Mesodermal cell (in vitro differentiated cells): ENCODE measurements at regions not wholly inside any gene's neighbourhood (a gene's known extent, or its start where the extent isn't known, plus 50 kb on each side); places are given as distances from the start of the nearest gene placed in this dataset.
"Not testable (repeated sequence)": the region's sequence is repeated elsewhere in the genome, so short reads cannot be mapped to it uniquely, and the experiment has no call there.

Experiments
- H3K27ac ChIP-seq: 2 replicates; pipeline ENCODE4 v1.7.0; 2013; ENCODE audit warnings: mild to moderate bottlenecking, low read depth, low read length, moderate library complexity; ENCODE audit not compliant: severe bottlenecking
- H3K36me3 ChIP-seq: 2 replicates; pipeline ENCODE4 v1.7.1; 2013; ENCODE audit warnings: mild to moderate bottlenecking, low read length, moderate library complexity; ENCODE audit not compliant: control insufficient read depth, insufficient read depth
- H3K4me1 ChIP-seq: one replicate; pipeline ENCODE4 v1.7.1; 2013; ENCODE audit warnings: mild to moderate bottlenecking, low read length; ENCODE audit not compliant: insufficient read depth, control insufficient read depth, poor library complexity, severe bottlenecking
- H3K4me3 ChIP-seq: 2 replicates; pipeline ENCODE4 v1.7.0; 2013; ENCODE audit warnings: low read length, control low read depth, mild to moderate bottlenecking; ENCODE audit not compliant: insufficient read depth, poor library complexity, severe bottlenecking; ENCODE audit errors: extremely low read depth
- H3K9me3 ChIP-seq: 2 replicates; pipeline ENCODE4 v1.7.1; 2013; ENCODE audit warnings: mild to moderate bottlenecking, low read length, moderate library complexity; ENCODE audit not compliant: control insufficient read depth
- WGBS, 2 experiments: methylation state at CpG; one replicate each; pipeline ENCODE4 v1.1.5; 2013; ENCODE audit warnings: missing lambda C conversion rate in 2 of 2; ENCODE audit not compliant: insufficient coverage in 2 of 2; 5-methylcytosine and 5-hydroxymethylcytosine counted together

GRCh38 chr6:14888575-14889000 lies 357.3 kb upstream of the JARID2 start:
- no peak overlapping the region for H3K4me3 ChIP-seq
- WGBS, 2 experiments = 90 to 93% methylated on average over 3 to 4 of the region's 4 CpGs
- no peaks in the 10 kb centered on the region for H3K9me3 ChIP-seq
- H3K36me3 ChIP-seq = no peaks in the 10 kb centered on the region
- H3K4me1 ChIP-seq = no peaks in the 10 kb centered on the region
- no peak overlapping the region for H3K27ac ChIP-seq

- Histone ChIP-seq H3K9me3 (no peaks in the 10 kb centered on the region), H3K27ac (no peak overlapping the region), H3K4me3 (no peak overlapping the region), H3K36me3 (no peaks in the 10 kb centered on the region), H3K4me1 (no peaks in the 10 kb centered on the region)
- WGBS, 2 experiments = 86% methylated on average over 1 of the region's 2 CpGs; no CpG with 5 or more reads in 1 of the 2 experiments
Observed at GRCh38 chr6:14889188-14889587, 356.7 kb upstream of the JARID2 start.

- Histone ChIP-seq H3K27ac (no peak overlapping the region), H3K4me1 (no peaks in the 10 kb centered on the region), H3K4me3 (no peak overlapping the region), H3K9me3 (no peaks in the 10 kb centered on the region), H3K36me3 (no peaks in the 10 kb centered on the region)
- 93 to 96% methylated on average over 13 to 14 of the region's 17 CpGs for WGBS, 2 experiments
Observed at GRCh38 chr6:14889611-14890593, 356.0 kb upstream of the JARID2 start.

- H3K4me3 ChIP-seq, H3K4me1 ChIP-seq, H3K27ac ChIP-seq, H3K9me3 ChIP-seq, H3K36me3 ChIP-seq: not testable (repeated sequence)
- WGBS, 2 experiments = 78 to 80% methylated on average over 9 of the region's 9 CpGs
Observed at GRCh38 chr6:14891820-14892375, 354.0 kb upstream of the JARID2 start.

- no peaks in the 10 kb centered on the region for H3K4me1 ChIP-seq
- H3K9me3 ChIP-seq = no peaks in the 10 kb centered on the region
- no peak overlapping the region for H3K4me3 ChIP-seq
- no peak overlapping the region for H3K27ac ChIP-seq
- no peaks in the 10 kb centered on the region for H3K36me3 ChIP-seq
- 90 to 100% methylated on average over 2 of the region's 2 CpGs for WGBS, 2 experiments
Observed at GRCh38 chr6:14894105-14894504, 351.8 kb upstream of the JARID2 start.

GRCh38 chr6:14896475-14896874 lies 349.4 kb upstream of the JARID2 start:
- no peaks in the 10 kb centered on the region for H3K4me1 ChIP-seq
- H3K27ac ChIP-seq = no peak overlapping the region
- H3K9me3 ChIP-seq = no peaks in the 10 kb centered on the region
- WGBS, 2 experiments = 67 to 68% methylated on average over 3 to 4 of the region's 4 CpGs
- H3K4me3 ChIP-seq = no peak overlapping the region
- no peaks in the 10 kb centered on the region for H3K36me3 ChIP-seq

GRCh38 chr6:14897831-14898230 lies 348.0 kb upstream of the JARID2 start:
- WGBS, 2 experiments = 67 to 92% methylated on average over 1 to 2 of the region's 5 CpGs
- no peak overlapping the region for H3K27ac ChIP-seq
- no peak overlapping the region for H3K4me3 ChIP-seq
- no peaks in the 10 kb centered on the region for H3K36me3 ChIP-seq
- H3K4me1 ChIP-seq = no peaks in the 10 kb centered on the region
- H3K9me3 ChIP-seq = no peaks in the 10 kb centered on the region

- not testable (repeated sequence) for H3K4me1 ChIP-seq, H3K9me3 ChIP-seq, H3K27ac ChIP-seq, H3K36me3 ChIP-seq, H3K4me3 ChIP-seq
- no CpG with 5 or more reads among the region's 4 CpGs for WGBS, 2 experiments
Observed at GRCh38 chr6:14899441-14899840, 346.4 kb upstream of the JARID2 start.

- Histone ChIP-seq H3K36me3 (no peaks in the 10 kb centered on the region), H3K4me1 (no peaks in the 10 kb centered on the region), H3K4me3 (no peak overlapping the region), H3K27ac (no peak overlapping the region), H3K9me3 (no peaks in the 10 kb centered on the region)
- 96 to 98% methylated on average over 7 to 8 of the region's 9 CpGs for WGBS, 2 experiments
Observed at GRCh38 chr6:14900919-14901318, 344.9 kb upstream of the JARID2 start.

GRCh38 chr6:14903176-14904038 lies 342.5 kb upstream of the JARID2 start:
- no peaks in the 10 kb centered on the region for H3K36me3 ChIP-seq
- no peaks in the 10 kb centered on the region for H3K4me1 ChIP-seq
- H3K9me3 ChIP-seq = no peaks in the 10 kb centered on the region
- no peak overlapping the region for H3K4me3 ChIP-seq
- WGBS, 2 experiments = 90 to 91% methylated on average over 2 to 3 of the region's 8 CpGs
- no peak overlapping the region for H3K27ac ChIP-seq
